Stimulated activated CD4-positive, alpha-beta T cell treated with anti-CD3 and anti-CD28 coated beads, Interleukin-12 subunit alpha, Interleukin-12 subunit beta, amount 100 ng/mL, for 24 hours (primary cell): ENCODE measurements at regions not wholly inside any gene's neighbourhood (a gene's known extent, or its start where the extent isn't known, plus 50 kb on each side); places are given as distances from the start of the nearest gene placed in this dataset.
"Not testable (repeated sequence)": the region's sequence is repeated elsewhere in the genome, so short reads cannot be mapped to it uniquely, and the experiment has no call there.

Experiments used
- DNase-seq, 2 experiments: peaks; one replicate each; pipeline ENCODE4 v3.0.0-alpha.2; 2020; ENCODE audit warnings: low read depth in 2 of 2

- no peak for DNase-seq
Observed at GRCh38 chr15:99455789-99456160, 110.0 kb upstream of the MEF2A start.

- DNase-seq: no peak
Observed at GRCh38 chr15:99464137-99464536, 101.6 kb upstream of the MEF2A start.

- no peak for DNase-seq
Observed at GRCh38 chr15:99466701-99467337, 99.0 kb upstream of the MEF2A start.

- no peak for DNase-seq
Observed at GRCh38 chr15:99467338-99467720, 98.5 kb upstream of the MEF2A start.

GRCh38 chr15:99467853-99468464, 97.8 kb upstream of the MEF2A start:
- no peak for DNase-seq

GRCh38 chr15:99470204-99470603, 95.6 kb upstream of the MEF2A start:
- not testable (repeated sequence) for DNase-seq

- no peak for DNase-seq
Observed at GRCh38 chr15:99472416-99473145, 93.2 kb upstream of the MEF2A start.

- no peak for DNase-seq
Observed at GRCh38 chr15:99473981-99474906, 91.5 kb upstream of the MEF2A start.

GRCh38 chr15:99474909-99475753, 90.7 kb upstream of the MEF2A start:
- no peak for DNase-seq

- DNase-seq: no peak
Observed at GRCh38 chr15:99475754-99476412, 89.9 kb upstream of the MEF2A start.

GRCh38 chr15:99476413-99477222, 89.2 kb upstream of the MEF2A start:
- DNase-seq: no peak

- DNase-seq: no peak
Observed at GRCh38 chr15:99477791-99478471, 87.9 kb upstream of the MEF2A start.

- DNase-seq: no peak
Observed at GRCh38 chr15:99478977-99479376, 86.8 kb upstream of the MEF2A start.

GRCh38 chr15:99480016-99480810, 85.6 kb upstream of the MEF2A start:
- DNase-seq: no peak

- DNase-seq: no peak
Observed at GRCh38 chr15:99481113-99481950, 84.5 kb upstream of the MEF2A start.

GRCh38 chr15:99481951-99482230, 83.9 kb upstream of the MEF2A start:
- DNase-seq: no peak

- DNase-seq: no peak
Observed at GRCh38 chr15:99482993-99483392, 82.8 kb upstream of the MEF2A start.
